NCI-H2227 treated with DMSO at 0.1 percent for 48 hours (cell line): ENCODE measurements at regions not wholly inside any gene's neighbourhood (a gene's known extent, or its start where the extent isn't known, plus 50 kb on each side); places are given as distances from the start of the nearest gene placed in this dataset.
"Not testable (repeated sequence)": the region's sequence is repeated elsewhere in the genome, so short reads cannot be mapped to it uniquely, and the experiment has no call there.

ENCODE experiments used
- DNase-seq: peaks from one replicate; lab custom pipeline; 2025; lab: John Stamatoyannopoulos, UW

DNA sequence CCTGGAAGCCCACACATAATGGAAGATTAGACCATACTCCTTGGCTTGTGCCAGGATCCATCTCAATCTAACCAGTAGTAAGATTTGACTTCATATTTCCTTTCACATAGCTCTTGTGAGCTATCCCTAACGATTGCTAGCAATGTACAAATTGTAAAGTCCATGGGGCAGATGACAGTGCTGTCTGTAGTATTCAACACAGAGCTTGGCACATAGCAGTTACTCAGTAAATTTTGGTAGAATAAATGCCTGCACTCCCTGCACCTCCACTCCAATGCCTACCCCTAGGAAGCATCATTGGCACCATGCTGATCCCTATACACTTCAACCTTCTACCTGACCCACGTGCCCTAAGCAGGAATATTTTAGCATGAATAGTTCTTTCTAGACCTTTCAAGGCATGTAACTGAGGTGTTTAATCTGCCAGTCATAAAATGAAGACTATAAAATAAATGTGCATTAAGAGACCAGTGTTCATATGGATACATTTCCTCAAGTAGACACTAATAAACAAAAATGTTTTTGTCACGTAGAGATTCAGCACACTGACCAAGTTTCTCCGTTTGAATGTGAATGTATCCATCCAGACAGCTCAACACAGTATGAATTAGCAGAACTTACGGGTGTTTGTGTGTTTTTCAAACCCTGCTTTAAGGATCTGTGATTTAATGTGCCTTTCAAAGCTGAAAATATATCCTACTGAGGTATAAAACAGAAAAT lies 98.8 kb downstream of the BMP4 start:
- no peak for DNase-seq

DNA sequence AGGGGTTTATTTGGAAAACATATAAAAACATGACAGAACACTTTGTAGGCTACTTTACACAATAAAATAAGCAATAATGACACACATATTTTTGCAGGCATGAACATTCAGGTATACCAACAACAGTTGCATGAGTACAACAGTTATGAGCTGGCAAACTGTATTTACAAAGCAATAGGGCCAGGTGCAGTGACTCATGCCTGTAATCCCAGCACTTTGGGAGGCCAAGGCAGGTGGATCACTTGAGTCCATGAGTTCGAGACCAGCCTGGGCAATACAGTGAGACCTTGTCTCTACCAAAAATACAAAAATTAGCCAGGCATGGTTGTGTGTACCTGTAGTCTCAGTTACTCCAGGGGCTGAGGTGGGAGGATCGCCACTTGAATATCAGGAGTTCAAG lies 101.1 kb downstream of the BMP4 start:
- no peak for DNase-seq

GRCh38 chr14:53855127-53855526 lies 101.5 kb downstream of the BMP4 start:
- DNase-seq, result no peak

DNA sequence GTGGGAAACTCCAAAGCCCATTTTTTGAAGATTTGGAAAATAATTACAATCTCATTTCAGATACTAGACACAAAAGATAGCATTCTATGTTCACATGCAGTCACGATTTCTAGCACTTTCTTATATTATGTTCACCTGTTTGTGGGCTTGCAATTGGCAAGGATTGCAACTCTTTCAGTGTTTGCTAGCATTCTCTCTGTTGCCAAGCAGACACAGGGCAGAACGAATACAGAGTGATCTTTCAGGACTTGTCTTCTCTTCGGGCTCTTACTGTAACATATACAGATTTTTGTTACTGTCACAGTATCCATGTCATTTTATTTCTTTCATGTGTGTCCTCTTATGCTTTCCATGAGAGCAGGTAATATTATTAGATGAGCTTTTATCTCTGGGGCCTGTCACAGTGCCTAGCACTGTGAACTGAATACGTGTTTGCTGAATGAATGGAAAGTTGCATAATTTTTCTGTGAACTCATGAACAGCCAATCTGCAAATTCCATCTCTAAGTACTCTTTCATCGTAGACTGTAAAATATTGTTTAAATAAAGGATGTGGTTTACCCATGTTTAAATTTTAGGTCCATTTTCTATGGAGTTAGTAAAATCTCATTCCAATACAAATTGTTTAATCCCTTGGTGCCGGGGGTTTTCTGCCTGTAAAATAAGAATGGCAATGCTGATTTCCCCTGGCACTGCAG lies 105.1 kb downstream of the BMP4 start:
- no peak for DNase-seq

DNA sequence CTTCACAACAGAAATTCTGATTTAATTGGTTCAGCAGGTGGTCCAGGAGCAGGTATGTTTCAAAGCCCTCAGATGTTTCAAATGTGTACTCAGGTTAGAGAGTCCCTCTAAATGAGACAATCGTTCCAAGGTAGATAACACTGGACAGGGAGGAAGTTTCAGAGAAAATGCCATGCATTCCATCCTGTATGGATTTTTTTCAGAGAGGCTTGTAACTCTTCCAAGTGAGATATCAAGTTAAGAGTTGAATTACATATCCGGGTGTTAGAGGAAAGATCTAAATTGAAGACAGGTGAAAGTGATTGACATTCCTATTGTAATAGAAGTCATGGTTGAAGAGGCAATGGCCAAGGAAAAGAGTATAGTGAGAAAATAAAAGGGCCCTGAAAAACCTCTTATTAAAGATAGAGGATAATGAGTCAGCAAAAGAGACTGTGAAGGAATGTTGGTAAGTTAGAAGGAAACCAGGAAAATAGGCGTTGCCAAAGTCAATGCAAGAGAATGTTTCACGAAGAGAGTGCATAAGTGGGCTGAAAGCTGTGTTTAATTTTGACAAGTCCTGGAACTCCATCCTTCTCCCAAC lies 105.8 kb downstream of the BMP4 start:
- DNase-seq, result no peak

- DNase-seq, result no peak
These were observed 107.1 kb downstream of the BMP4 start for GRCh38 chr14:53849549-53849948.

DNA sequence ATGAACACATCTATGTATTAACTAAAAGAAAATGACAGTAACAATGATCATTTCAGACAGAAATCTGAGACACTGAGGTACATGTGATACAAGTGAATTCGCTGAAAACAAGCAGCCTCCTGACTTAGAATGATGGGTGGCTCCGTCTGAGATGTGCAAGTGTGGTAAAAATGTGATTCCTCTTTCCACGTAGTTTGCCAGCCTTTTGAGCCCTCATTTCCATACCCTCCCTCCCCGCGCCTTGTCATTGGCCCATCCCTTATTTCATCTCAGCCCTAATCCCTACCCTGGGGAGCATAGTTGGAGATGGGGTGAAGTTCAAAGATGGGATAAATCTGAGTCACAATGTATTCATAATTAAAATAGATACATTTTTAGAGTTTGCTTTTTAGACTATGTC lies 107.8 kb downstream of the BMP4 start:
- no peak for DNase-seq

DNA sequence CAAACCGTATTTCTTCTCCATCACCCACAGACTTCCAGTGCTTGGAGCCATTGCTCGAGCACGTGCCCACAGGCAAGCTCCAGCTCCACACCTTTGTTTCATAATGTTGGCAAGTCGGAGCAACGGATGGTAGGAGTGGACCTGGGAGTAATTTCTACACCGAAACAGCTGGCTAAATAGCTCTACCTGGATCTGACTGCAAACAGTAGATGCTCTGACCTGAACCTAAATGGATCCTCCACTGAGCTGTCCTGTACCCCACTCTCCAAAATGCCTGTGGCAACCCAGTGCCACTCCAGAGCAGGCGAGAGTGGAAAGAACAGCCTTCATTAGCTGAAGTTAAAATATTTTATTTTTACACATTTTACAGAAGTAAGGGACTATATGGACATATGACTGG lies 108.7 kb downstream of the BMP4 start:
- DNase-seq, result no peak

GRCh38 chr14:53847057-53847456 lies 109.6 kb downstream of the BMP4 start:
- DNase-seq, result no peak

- DNase-seq, result no peak
These were observed 110.6 kb downstream of the BMP4 start for GRCh38 chr14:53845813-53846693.

GRCh38 chr14:53842938-53843337 lies 113.7 kb downstream of the BMP4 start:
- no peak for DNase-seq

DNA sequence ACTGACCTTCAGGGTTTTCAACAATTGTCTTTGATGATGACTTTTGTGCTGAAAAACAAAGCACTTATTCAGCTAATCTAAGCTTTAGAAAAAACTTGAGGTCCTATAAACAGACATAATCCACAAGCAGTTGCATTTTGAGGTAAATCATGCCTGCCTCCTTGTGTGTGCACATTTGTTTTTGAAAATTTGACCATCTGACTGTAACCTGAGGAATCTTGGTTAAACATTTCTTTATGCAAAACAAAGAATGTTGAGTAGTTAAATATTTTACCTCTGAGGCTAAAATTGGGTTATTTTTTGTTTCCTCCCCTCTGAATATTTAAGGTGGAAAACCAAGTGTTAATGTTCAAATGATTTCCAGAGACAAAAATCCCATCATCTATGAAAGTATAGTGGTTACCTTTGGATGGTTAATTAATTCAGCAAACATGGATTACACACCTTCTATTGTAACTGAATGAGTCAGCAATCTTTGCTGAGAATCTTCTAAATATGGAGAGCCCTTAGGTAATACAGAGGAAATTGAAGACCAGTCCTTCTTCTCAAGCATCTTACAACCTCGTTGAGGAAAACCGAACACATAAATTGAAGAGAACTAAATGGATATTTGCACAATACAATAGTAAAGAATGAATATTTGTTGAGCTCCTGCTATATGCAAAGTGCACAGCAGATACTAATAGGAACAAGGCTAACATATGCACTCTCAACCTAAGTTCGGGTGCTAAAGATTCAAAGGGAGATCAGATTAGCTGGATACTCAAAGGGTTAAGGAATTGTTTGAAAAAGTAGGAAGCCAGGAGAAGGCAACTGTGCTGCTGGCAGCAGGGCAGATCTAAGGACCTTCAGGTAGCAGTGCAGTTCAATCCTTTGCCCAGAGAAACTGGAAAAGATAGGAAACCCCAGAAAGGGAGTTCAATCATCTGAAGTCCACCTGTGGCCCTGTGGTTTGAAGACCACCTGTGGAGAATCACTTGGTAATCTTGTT lies 115.2 kb downstream of the BMP4 start:
- no peak for DNase-seq

GRCh38 chr14:53840444-53840843 lies 116.2 kb downstream of the BMP4 start:
- DNase-seq, result no peak

GRCh38 chr14:53838374-53838773 lies 118.3 kb downstream of the BMP4 start:
- DNase-seq, result no peak

GRCh38 chr14:53837656-53838055 lies 119.0 kb downstream of the BMP4 start:
- DNase-seq, result not testable (repeated sequence)

DNA sequence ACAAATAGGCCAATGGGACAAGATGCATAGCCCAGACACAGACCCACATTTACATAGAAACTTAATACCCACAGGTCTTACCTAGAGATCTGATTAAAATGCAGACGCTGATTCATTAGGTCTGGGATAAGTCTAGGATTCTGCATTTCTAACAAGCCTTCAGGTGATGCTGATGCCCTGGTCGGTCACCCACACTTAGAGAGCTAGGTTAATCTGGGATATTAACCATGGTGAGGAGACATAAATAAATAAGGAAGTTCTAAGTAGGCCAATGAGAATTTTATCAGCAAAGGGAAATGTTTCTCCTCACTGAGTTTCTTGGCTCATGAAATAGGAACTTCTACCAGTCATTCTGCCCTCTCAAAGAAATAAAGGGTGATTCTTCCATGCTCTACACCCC lies 120.1 kb downstream of the BMP4 start:
- DNase-seq, result no peak

- no peak for DNase-seq
These were observed 127.8 kb downstream of the BMP4 start for GRCh38 chr14:53828820-53829219.

- no peak for DNase-seq
These were observed 132.6 kb downstream of the BMP4 start for GRCh38 chr14:53824061-53824460.

DNA sequence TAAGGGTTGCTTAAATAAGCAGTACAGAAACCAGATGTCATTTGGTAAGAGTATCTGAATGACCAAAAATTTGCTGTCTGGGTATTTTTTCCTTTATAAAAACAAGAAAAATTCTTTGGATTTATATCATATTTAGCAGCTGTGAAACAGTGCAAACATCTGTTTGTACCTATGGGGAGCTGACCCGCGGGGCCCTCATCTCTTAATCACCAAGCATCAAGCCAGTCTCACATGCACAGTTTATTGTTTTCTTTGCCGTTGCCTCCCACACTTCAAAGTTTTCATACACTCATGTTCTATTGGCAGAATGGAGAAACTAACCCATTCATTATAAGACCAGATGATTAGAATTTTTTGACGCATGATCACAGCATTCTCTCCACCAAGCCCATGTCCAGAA lies 142.2 kb downstream of the BMP4 start:
- no peak for DNase-seq

- DNase-seq, result no peak
These were observed 146.4 kb downstream of the BMP4 start for GRCh38 chr14:53810221-53810620.

DNA sequence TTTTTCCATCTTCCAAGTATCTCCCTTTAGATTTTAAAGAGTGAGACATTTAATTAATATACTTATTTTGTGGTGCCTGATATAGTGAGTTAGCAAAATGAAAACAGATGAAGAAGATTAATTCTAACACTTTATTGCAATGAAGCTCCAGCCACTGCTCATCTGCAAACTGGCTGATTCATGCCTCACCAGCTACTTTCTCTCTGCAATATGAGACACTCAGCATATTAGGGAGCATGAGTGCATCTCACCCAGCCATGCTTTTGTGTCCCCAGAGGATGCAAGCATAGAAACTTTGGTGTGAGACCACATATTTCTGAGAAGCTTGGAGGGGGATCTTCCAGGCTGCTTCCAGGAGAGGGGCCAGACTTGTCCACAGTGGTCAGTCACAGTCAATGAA lies 148.6 kb downstream of the BMP4 start:
- DNase-seq, result no peak
